ENCODE measurements at regions not wholly inside any gene's neighbourhood (a gene's known extent, or its start where the extent isn't known, plus 50 kb on each side); places are given as distances from the start of the nearest gene placed in this dataset.
"Not testable (repeated sequence)": the region's sequence is repeated elsewhere in the genome, so short reads cannot be mapped to it uniquely, and the experiment has no call there.

DNA sequence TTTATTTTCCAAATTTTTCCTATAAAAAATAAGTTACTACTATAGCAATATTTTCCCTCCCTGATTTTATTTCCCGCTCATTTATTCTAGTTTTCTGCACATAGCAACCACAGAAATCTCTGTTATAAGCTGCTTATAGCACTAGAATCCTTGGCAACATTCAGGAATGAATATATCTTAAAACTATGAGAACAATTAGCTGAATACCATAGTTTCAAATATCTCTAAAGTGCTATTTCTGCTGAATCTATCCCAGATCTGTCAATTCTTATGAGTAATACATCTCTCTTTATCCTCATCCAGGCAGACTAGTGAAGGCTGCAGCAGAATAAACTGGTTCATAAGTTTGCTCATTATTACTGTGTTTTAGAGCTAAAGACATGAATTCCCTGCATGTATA lies 622.9 kb upstream of the DIPK2B start:
- no peak for DNase-seq (ENCODE audit: low read depth, low spot score)

DNA sequence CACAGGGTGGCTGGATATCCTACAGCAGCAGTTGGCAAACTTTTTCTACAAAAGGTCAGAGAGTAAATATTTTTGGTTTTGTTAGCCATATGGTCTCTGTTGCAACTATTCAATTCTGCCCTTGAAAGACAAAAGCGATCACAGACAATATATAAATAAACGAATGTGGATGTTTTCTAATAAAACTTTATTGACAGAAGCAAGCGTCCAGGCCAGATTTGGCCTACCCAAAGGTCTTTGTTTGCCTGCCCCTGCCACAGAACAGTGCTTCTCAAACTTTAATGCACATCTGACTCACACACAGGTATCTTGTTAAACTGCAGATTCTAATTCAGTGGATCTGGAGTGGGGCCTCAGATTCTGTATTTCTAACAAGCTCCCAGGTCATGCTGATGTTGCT lies 621.4 kb upstream of the DIPK2B start:
- DNase-seq (ENCODE audit: low read depth, low spot score), result no peak

DNA sequence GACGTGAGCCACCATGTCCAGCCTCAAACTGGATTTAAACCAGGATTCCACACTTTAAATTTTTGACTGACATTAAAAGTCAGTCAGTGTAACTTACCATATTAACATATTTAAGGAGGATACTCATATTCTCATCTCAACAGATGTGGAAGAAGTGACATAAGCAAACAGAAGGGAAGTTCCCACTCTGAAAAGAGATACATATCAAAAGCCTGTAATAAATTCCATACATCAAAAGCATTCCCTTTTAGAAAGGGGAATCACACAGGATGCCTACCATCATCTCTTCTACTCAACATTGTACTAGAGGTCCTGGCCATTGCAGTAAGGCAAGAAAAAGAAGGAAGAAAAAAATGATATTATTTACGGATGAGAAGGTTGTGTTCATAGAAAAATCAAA lies 618.2 kb upstream of the DIPK2B start:
- DNase-seq (ENCODE audit: low read depth, low spot score), result no peak

DNA sequence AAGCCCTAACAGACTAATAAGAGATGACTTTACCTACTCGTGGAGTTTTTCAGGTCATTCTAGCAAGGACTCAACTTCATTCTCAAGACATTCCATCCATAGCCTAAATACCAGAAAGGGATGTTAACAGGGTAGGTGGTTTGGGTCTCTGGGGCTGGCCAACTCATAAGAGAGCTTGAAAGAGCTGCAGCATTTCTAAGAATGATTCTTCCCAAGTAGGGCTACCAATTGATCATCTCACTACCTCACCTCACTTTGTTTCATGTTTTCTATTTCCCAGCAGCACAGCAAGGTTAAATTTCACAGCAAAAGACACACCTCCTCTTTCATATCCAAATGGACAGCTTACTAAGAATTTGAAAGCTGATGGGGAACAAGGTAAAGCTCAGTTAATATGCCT lies 614.8 kb upstream of the DIPK2B start:
- DNase-seq (ENCODE audit: low read depth, low spot score), result no peak

DNA sequence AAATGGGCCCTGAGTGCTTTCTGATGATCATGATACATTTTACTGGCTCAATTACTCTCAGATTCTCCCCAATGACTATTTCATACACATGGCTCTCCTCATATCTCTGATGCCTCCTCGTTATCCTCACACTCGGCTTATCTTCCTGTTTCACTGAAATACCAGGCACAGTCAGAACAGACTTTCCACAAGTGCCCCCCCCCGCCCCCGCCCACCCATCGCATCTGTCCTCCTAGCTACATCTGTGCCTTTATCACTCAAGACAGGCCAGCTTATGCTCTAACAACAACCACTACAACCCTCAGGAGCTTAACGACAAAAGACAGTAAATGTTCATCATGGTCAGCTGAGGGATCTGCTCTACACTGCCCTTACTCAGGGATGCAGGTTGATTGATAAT lies 610.6 kb upstream of the DIPK2B start:
- DNase-seq (ENCODE audit: low read depth, low spot score), result no peak

DNA sequence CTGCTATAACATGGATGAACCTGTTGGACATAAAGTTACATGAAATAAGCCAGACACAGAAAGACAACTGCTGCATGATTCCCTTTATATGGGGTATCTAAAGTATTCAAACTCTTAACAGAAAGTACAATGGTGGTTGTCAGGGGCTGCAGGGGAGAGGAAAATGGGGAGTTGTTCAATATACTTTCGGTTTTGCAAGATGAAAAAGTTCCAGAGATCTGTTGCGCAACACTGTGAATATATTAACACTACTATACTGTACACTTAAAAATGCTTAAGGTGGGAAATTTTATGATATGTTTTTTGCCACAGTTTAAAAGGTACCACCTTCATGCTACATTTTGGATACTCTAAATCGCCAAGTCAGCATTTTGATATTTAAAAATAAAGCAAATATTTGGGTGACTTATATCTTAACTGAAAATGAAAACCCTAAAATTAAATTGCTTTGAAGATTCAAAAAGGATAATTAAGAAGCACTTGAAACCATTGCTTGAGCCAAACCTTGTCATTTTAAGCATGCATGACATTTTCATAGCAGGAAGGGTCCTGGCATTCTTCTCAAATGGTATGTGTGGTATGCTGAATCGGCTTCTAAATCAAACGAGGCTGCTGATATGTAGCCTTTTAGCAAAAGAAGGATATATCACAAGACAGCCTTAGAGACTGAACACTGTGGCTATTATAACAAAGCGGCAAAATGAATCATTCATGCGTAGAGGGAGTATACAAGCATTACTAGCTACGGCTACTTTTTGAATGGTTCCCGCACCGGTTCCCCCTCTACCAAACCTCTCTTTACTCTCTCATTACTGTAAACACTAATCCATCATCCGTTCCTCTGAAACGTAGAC lies 607.1 kb upstream of the DIPK2B start:
- DNase-seq (ENCODE audit: low read depth, low spot score), result no peak

DNA sequence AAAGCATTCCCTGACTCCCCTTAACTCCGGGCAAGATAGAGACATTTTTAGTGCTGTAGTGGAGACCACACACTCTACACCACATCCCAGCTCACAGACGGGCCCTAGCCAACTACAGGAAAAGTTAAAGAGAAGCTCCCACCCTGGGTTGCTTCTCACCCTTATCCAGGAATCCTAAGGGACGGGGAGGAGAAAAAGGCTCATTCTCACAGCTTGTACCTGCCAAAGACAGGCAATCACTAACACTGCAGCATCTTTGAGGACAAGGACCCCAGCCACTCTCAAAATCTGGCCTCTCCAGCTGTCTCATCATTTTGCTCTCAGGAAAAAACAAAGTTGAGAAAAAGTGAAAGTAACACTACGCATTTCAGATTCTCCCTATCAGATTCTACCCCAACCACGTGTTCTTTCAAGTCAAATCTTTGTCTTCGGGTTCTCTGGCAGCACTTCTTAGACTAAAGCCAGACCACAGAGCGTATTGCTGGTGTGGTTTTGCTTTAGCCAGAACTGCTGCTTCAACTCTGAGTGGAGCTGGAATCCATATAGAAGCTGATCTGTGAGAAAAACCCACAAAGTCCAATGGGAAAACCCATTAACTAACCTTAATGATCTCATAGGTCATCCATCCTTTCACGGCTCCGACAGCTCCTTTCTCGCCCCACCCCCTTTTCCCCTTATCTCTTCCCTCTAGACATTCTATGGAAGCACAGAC lies 605.9 kb upstream of the DIPK2B start:
- DNase-seq (ENCODE audit: low read depth, low spot score), result no peak

DNA sequence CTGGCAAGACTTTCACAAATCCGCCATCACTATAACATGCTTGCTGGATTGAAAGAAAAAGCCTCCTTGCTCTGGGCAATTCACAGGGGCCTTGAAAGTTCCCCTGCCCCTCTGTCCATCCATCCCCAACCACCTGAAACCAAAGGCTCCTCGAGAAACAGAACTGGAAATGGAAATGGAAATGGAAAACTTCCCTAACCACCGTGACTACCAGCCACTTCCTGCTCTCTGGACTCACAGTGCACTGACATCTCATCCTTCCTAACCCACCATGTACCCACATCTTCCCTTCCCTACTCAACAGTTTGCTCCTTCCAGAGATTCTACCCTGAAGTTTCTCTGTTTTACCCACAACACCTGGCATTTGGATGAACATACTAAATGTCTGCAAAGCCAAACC lies 603.6 kb upstream of the DIPK2B start:
- DNase-seq (ENCODE audit: low read depth, low spot score), result no peak

DNA sequence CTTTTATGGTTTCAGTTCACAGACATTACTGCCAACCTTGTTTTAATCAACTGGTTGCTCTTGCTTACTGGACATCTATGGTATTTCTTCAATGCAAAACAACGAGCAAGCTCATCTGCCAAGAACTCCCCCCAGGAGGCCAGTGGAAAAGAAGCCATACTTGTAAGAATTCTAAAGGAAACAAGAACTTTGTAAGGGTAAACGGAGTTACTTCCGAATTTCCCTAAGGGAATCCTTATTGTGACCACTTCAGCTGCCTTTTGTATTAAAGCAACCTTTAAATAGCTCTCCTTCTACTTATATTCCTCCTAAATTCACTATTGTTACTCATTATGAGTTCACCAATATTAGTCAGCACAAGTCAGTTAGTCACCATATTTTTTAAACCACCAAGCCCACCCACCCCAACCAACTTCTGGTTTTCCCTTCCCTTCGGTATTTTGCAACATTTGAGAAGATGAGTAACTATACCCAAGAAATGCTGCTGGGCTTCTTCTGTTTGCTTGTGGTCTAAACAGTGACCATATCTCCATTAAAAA lies 602.8 kb upstream of the DIPK2B start:
- peak; percentile 43 for DNase-seq (ENCODE audit: low read depth, low spot score)

DNA sequence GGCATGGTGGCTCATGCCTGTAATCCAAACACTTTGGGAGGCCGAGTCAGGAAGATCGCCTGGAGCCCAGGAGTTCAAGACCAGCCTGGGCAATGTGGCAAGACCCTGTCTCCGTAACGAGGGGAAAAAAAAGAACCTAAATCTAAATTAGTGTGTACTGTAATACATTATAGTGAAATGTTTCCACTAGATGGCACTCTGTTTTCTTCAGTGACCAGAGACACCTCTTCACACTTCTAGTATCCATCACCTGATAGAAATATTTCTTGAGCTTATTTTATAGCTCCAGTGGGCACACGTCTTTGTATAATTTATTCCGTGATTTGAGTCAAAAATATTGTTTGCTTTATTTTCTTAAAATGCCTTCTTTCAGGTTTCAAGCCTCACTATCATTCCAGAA lies 600.9 kb upstream of the DIPK2B start:
- no peak for DNase-seq (ENCODE audit: low read depth, low spot score)

DNA sequence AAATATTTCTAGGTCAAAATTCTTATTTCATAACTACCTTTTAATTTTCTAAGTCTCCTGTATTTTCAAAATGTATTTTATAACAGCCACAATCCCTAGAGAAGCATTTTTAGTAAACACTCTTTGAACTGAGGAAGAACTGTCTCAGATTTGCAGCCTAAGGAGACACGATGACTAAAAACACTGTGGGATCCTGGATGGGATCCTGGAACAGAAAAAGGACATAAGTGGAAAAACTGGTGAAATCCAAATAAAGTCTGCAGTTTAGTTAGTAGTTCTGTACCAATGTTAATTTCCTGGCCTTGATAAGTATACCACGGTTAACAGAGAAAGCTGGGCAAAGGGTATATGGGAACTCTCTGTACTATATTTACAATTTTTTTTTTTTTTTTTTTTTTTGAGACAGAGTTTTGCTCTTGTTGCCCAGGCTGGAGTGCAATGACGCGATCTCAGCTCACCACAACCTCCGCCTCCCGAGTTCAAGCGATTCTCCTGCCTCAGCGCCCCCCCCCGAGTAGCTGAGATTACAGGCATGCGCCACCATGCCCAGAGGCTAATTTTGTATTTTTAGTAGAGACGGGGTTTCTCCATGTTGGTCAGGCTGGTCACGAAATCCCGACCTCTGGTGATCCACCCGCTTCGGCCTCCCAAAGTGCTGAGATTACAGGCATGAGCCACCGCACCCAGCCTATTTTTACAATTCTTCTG lies 600.2 kb upstream of the DIPK2B start:
- not testable (repeated sequence) for DNase-seq (ENCODE audit: low read depth, low spot score)

DNA sequence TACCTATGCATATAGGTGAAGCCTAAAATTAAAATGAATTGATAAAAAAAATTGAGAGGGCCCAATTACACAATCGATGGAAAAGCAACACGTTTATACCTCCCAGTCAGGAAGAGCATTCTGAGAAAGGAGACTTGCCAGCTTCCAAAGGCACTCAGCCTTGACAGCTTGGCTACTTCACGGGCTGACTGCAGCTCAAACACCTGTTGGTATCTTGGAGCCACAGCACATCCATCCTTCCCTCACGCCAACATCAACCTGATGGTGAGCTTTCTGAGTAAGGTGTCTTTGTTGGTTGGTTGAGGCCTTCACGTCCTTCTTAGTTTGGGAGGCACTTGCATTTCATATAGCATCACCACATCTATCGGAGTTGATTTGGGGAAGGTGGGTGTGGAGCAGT lies 598.9 kb upstream of the DIPK2B start:
- no peak for DNase-seq (ENCODE audit: low read depth, low spot score)

DNA sequence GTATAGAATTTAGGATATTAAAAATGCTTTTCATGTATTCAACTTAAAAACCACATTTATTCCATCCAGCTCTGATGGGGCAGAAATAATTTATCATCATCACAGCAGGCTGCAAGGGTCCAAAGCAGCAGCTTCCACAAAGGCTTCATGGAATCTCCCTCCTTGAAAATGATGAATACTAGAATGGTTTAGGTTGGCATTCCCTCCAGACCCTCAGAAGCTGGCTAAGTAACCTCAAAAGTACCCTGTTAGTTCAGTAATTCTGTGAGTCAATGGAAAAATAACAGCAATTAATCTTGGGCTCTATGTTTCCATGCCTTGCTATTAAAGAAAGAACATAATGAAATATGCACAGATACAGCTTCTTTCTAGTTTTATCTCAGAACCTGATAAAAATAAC lies 594.9 kb upstream of the DIPK2B start:
- DNase-seq (ENCODE audit: low read depth, low spot score), result no peak

DNA sequence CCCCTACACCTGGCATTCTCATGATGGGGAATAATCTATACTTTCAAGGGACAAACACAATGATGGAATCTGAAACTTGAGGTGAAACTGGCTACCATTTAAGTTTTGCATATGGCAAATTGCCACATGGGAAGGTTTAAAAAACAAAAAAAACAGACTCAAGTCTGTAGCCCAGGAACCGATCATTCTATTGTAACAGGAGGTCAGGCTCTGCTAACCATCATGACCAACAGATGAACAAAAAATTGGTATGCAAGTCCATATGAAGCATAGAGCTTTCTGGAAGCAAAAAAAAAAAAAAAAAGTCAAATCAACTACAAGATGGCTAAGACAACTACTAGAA lies 594.3 kb upstream of the DIPK2B start:
- no peak for DNase-seq (ENCODE audit: low read depth, low spot score)

DNA sequence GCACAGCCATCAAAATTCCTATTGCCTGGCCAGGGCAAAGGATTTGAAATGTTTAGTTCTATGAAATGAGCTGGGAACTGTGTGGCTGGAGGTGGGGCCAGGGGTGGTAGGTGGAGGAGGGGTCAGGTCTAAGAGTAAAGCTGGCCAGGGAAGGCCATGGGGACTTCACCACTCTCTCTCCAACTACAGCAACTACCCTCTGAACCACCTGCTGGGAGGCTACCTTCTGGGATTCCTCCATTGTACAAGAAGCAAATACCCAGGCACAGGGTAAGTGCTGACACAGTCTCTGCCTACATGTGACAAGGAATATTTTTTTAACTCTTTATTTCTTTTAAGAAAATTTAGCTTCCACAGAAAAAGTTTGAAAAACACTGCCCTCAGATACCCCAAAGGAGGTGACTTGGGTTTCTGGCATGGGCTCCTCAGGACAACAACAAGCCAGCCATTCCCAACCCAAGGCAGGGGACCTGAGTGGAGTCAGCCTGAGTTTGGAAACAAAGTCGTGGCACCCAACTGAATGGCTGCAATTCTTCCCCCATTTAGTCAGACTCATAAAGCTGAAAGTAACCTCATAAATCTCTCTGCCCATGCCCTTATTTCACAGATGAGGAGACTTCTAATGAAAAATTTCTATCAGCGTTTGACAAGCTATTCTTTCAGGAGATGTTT lies 593.8 kb upstream of the DIPK2B start:
- no peak for DNase-seq (ENCODE audit: low read depth, low spot score)

DNA sequence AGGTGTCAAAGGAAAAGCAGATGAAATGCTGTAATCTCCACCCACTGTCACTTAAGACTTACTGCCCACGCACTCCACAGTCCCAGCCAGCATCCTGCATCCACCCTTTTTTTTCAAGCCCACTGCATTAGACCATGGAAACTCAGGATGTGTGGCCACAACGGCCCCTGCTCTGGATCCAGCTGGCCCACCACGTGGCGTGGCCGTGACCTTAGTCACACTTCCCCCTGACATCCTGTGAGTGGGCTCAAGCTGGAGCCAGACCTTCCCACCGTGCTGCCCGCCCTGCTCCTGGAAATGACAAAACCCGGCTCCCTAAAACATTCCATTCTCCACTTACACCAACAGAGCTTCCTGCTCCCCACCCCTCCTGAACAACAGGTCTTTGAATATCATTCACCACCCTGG lies 588.3 kb upstream of the DIPK2B start:
- no peak for DNase-seq (ENCODE audit: low read depth, low spot score)

DNA sequence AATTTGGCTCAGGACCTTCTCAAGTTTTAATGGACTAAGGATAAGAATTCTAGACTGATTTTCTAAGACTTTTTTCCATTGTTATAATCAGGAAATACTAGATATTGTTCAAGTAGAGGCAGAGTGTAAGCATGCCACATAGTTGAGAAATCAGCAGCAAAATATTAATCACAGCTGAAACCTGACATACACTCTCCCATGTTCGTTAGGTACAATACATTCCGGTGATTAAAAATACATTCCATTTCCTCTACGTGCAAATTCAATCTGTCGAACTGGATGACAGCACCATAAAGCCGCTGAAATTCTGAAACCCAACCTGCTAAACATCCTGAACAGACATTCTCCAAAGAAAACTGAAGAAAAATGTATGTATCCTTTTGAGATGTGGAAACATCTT lies 587.6 kb upstream of the DIPK2B start:
- DNase-seq (ENCODE audit: low read depth, low spot score), result no peak

DNA sequence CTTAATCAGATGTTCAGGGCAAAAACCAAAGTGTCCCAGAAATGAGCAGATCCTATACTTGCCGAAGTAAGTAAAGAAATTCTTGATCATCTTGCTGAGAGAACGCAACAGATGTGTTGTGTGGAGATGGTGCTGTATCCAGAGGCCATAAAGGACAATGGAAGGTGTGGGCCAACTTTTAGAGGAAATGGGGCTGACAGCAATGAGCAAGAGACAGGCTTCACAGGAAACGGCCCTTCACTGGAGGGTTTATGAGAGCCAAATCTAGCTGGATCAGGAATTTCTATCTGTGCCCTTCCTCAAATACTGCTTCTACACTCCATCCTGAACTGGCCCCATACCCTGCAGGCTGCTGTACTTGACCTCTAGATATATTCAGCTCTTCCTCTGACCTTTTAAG lies 583.9 kb upstream of the DIPK2B start:
- no peak for DNase-seq (ENCODE audit: low read depth, low spot score)

DNA sequence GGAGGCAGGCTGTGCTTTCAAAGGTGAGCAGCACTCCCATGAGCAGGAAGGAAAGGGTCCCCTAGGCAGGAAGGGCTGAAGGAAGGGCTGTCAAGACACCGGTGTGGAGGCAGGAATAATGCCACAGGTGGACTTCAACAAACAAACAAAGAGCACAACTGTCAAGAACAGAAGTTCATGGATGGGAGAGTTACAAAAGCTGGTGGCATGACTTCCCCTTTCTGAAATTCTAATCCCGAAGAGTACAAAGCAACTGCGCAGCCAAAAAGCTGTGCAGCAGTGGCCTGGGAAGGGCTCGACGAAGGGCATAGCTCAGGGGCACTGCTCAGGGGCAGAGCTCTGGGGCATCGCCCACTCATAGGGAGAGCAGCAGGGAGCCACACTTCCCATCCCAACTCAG lies 582.3 kb upstream of the DIPK2B start:
- DNase-seq (ENCODE audit: low read depth, low spot score), result no peak

DNA sequence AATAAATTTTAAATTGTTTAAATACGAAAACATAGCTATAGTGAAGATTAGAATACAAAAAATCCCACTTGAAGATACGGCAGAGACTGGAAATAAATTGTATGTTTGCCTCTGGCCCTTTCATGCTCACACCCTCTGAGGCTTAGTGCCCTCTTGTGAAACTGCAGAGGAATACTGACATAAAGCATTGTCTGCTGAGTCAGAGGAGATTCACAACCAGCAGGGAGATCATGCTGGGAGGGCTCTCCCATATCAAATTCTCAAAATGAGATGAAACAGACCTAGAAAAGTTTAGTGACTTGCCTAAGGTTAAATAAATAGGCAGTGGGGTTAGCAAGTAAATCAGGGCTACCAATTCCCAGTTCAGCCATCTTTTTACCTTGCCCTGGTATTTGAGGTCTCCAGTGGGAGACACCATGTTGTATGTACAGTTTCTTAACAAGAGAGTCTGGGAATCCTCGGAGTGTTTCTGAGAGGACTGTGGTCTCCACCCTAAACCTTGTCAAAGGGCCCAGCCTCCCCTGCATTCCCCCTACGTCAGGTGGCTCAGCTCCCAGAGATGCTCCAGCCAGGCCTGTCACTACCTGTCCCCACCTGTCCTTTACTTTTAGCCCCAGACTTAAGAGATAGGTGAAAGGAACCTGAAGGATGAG lies 581.4 kb upstream of the DIPK2B start:
- DNase-seq (ENCODE audit: low read depth, low spot score), result no peak

DNA sequence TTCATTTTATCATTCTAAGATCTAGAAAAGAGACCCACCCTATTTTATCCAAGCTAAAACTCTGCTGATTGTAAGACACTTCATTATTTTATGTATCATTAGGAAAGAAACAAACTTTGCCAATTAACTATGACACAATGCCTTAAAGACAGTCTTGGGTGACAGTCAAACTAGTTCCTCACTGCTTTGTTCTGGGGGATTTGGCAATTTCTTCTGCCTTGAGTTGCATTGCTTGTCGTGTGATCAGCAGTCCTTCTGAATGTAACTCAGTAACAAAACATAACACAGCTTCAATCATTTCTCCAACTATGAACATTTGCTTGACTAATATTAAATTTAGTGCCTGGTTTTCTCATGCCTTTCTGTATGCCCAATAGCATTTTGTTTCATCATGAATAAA lies 577.9 kb upstream of the DIPK2B start:
- DNase-seq (ENCODE audit: low read depth, low spot score), result no peak

Measured in brain pericyte (primary cell).